GM23338 (cell line): ENCODE measurements at regions not wholly inside any gene's neighbourhood (a gene's known extent, or its start where the extent isn't known, plus 50 kb on each side); places are given as distances from the start of the nearest gene placed in this dataset.

ENCODE experiments used
- CREB1 ChIP-seq: fragments of 250-450 bp; sonication (Bioruptor Pico); IDR thresholded peaks from 2 replicates; pipeline ENCODE4 v1.5.0; 2020; ENCODE audit warnings: low read depth, mild to moderate bottlenecking, moderate library complexity
- CTCF ChIP-seq, 2 experiments: fragments of 200-600 bp in 1 of 2; sonication (generic) in 1 of 2; conservative IDR thresholded peaks; 2 replicates each; pipeline versions ENCODE4 v1.5.1 to v1.6.1; 2016 to 2017; ENCODE audit warnings: antibody characterized with exemption in 2 of 2, low read depth in 2 of 2, mild to moderate bottlenecking in 2 of 2, moderate library complexity in 1 of 2
- ETS1 ChIP-seq: IDR thresholded peaks from 2 replicates; pipeline ENCODE4 v1.6.1; 2016; ENCODE audit warnings: antibody characterized with exemption
- EZH2 ChIP-seq: fragments of 200-600 bp; sonication (generic); IDR thresholded peaks from one replicate; pipeline ENCODE4 v1.8.0; 2017; ENCODE audit warnings: antibody characterized with exemption, mild to moderate bottlenecking, low read depth; ENCODE audit not compliant: unreplicated experiment
- EZH2phosphoT487 ChIP-seq: fragments of 200-600 bp; sonication (generic); IDR thresholded peaks from one replicate; pipeline ENCODE4 v1.8.1; 2018; ENCODE audit warnings: antibody characterized with exemption; ENCODE audit not compliant: unreplicated experiment
- JUNB ChIP-seq: IDR thresholded peaks from one replicate; pipeline ENCODE4 v1.6.1; 2016; ENCODE audit warnings: antibody characterized with exemption; ENCODE audit not compliant: unreplicated experiment
- POLR2AphosphoS5 ChIP-seq: IDR thresholded peaks from 2 replicates; pipeline ENCODE4 v1.6.1; 2016; ENCODE audit warnings: antibody characterized with exemption, low read depth
- REST ChIP-seq: IDR thresholded peaks from one replicate; pipeline ENCODE4 v1.6.1; 2018; ENCODE audit warnings: antibody characterized with exemption; ENCODE audit not compliant: unreplicated experiment
- STAT1 ChIP-seq: IDR thresholded peaks from one replicate; pipeline ENCODE4 v1.6.1; 2016; ENCODE audit warnings: antibody characterized with exemption; ENCODE audit not compliant: unreplicated experiment
- ZNF114 ChIP-seq: fragments of 250-450 bp; sonication (Bioruptor Pico); IDR thresholded peaks from 2 replicates; pipeline ENCODE4 v1.5.0; 2020; ENCODE audit warnings: mild to moderate bottlenecking, moderate library complexity
- ZNF331 ChIP-seq: fragments of 250-450 bp; sonication (Bioruptor Pico); IDR thresholded peaks from 2 replicates; pipeline ENCODE4 v1.5.0; 2020; ENCODE audit warnings: low read depth, mild to moderate bottlenecking, moderate library complexity

- no peak for TF ChIP-seq EZH2phosphoT487
- no peak for TF ChIP-seq CTCF (conservative IDR thresholded peaks at IDR 0.05; ENCODE audit: low read depth in 2 of 2)
- TF ChIP-seq POLR2AphosphoS5: no peak
- TF ChIP-seq STAT1: no peak
- TF ChIP-seq JUNB: no peak
- TF ChIP-seq CREB1 (CRISPR knock-in tag): no peak
- TF ChIP-seq REST: no peak
- TF ChIP-seq ZNF114 (CRISPR knock-in tag): no peak
- TF ChIP-seq ZNF331 (CRISPR knock-in tag): no peak
- no peak for TF ChIP-seq EZH2
- no peak for TF ChIP-seq ETS1
Observed at GRCh38 chrX:96410927-96411326, 273.7 kb upstream of the DIAPH2 start.
